ENCODE measurements at regions not wholly inside any gene's neighbourhood (a gene's known extent, or its start where the extent isn't known, plus 50 kb on each side); places are given as distances from the start of the nearest gene placed in this dataset.
"Not testable (repeated sequence)": the region's sequence is repeated elsewhere in the genome, so short reads cannot be mapped to it uniquely, and the experiment has no call there.

GRCh38 chr2:65896446-65896845 lies 464.0 kb upstream of the SPRED2 start:
- no peaks in the 10 kb centered on the region for H3K4me1 ChIP-seq (ENCODE audit: control insufficient read depth, insufficient read depth, low read length)

GRCh38 chr2:65890131-65890530 lies 457.7 kb upstream of the SPRED2 start:
- in situ Hi-C loops (cut with HindIII; ENCODE audit: low pct_unique_long_range_greater_than_20kb, low sequenced_read_pairs); BruUV-seq (replicated peaks); H3K27me3 ChIP-seq (ENCODE audit: control insufficient read depth, insufficient read depth, low read length); ATAC-seq; H3K36me3 ChIP-seq (ENCODE audit: control insufficient read depth, insufficient read depth, low read length); H3K27ac ChIP-seq (ENCODE audit: low read length); CTCF ChIA-PET; DNase-seq (ENCODE audit: low read depth, low spot score); H3K4me3 ChIP-seq (ENCODE audit: low read depth in 2 of 2, low read length in 2 of 2); H3K4me1 ChIP-seq (ENCODE audit: control insufficient read depth, insufficient read depth, low read length); POLR2A ChIA-PET; intact Hi-C loops (cut with micrococcal nuclease; ENCODE audit: unreplicated experiment); H3K9me3 ChIP-seq (ENCODE audit: control insufficient read depth, insufficient read depth, low read depth, low read length): not testable (repeated sequence)

More at GRCh38 chr2:65896446-65896845, 464.0 kb upstream of the SPRED2 start:
- in situ Hi-C loops (cut with HindIII; ENCODE audit: low pct_unique_long_range_greater_than_20kb, low sequenced_read_pairs) (no loop called here), intact Hi-C loops (cut with micrococcal nuclease; ENCODE audit: unreplicated experiment) (no loop called here)
- CTCF ChIA-PET = no interaction called here
- no peaks in the 10 kb centered on the region; the same call in 1 of the 2 replicates for H3K27me3 ChIP-seq (ENCODE audit: control insufficient read depth, insufficient read depth, low read length)
- TF ChIP-seq TCF7L2 (IDR thresholded peaks at IDR 0.05; ENCODE audit: low read depth, low read length) = no peak
- no peak for TF ChIP-seq POLR2AphosphoS5 (IDR thresholded peaks at IDR 0.05; ENCODE audit: low read depth, low read length)
- TF ChIP-seq REST (IDR thresholded peaks at IDR 0.05; ENCODE audit: insufficient read depth in 1 of 2, low read depth in 2 of 2, low read length in 1 of 2) = no peak
- TF ChIP-seq CTCF (IDR thresholded peaks at IDR 0.05) = no peak
- no peak for TF ChIP-seq SIN3A (IDR thresholded peaks at IDR 0.05; ENCODE audit: borderline replicate concordance, insufficient read depth, low read depth, low read length)
- BruUV-seq (replicated peaks) = no TSS peak
- H3K27ac ChIP-seq (ENCODE audit: low read length) = no peak overlapping the region
- ATAC-seq (no peak), DNase-seq (ENCODE audit: low read depth, low spot score) (no peak)
- H3K4me3 ChIP-seq (ENCODE audit: low read depth in 2 of 2, low read length in 2 of 2) = no peak overlapping the region
- POLR2A ChIA-PET = no interaction called here
- no peaks in the 10 kb centered on the region for H3K36me3 ChIP-seq (ENCODE audit: control insufficient read depth, insufficient read depth, low read length)
- H3K9me3 ChIP-seq (ENCODE audit: control insufficient read depth, insufficient read depth, low read depth, low read length) = no peaks in the 10 kb centered on the region

GRCh38 chr2:65885266-65885665 lies 452.9 kb upstream of the SPRED2 start:
- intact Hi-C loops (cut with micrococcal nuclease; ENCODE audit: unreplicated experiment) (no loop called here), in situ Hi-C loops (cut with HindIII; ENCODE audit: low pct_unique_long_range_greater_than_20kb, low sequenced_read_pairs) (no loop called here)
- ChIA-PET POLR2A (no interaction called here), CTCF (no interaction called here)
- H3K4me3 ChIP-seq (ENCODE audit: low read depth in 2 of 2, low read length in 2 of 2) = no peak overlapping the region
- BruUV-seq (replicated peaks) = no TSS peak
- no peaks in the 10 kb centered on the region for H3K9me3 ChIP-seq (ENCODE audit: control insufficient read depth, insufficient read depth, low read depth, low read length)
- ATAC-seq = no peak
- TF ChIP-seq POLR2AphosphoS5 (IDR thresholded peaks at IDR 0.05; ENCODE audit: low read depth, low read length) = no peak
- no peak for TF ChIP-seq SIN3A (IDR thresholded peaks at IDR 0.05; ENCODE audit: borderline replicate concordance, insufficient read depth, low read depth, low read length)
- TF ChIP-seq REST (IDR thresholded peaks at IDR 0.05; ENCODE audit: insufficient read depth in 1 of 2, low read depth in 2 of 2, low read length in 1 of 2) = no peak
- TF ChIP-seq CTCF (IDR thresholded peaks at IDR 0.05) = no peak
- TF ChIP-seq TCF7L2 (IDR thresholded peaks at IDR 0.05; ENCODE audit: low read depth, low read length) = no peak
- H3K27me3 ChIP-seq (ENCODE audit: control insufficient read depth, insufficient read depth, low read length) = no peaks in the 10 kb centered on the region; the same call in 1 of the 2 replicates
- H3K27ac ChIP-seq (ENCODE audit: low read length) = no peak overlapping the region
- no peaks in the 10 kb centered on the region for H3K36me3 ChIP-seq (ENCODE audit: control insufficient read depth, insufficient read depth, low read length)
- no peak for DNase-seq (ENCODE audit: low read depth, low spot score)
- no peaks in the 10 kb centered on the region for H3K4me1 ChIP-seq (ENCODE audit: control insufficient read depth, insufficient read depth, low read length)

All from Panc1 (cell line).